ENCODE measurements at regions not wholly inside any gene's neighbourhood (a gene's known extent, or its start where the extent isn't known, plus 50 kb on each side); places are given as distances from the start of the nearest gene placed in this dataset.

DNA sequence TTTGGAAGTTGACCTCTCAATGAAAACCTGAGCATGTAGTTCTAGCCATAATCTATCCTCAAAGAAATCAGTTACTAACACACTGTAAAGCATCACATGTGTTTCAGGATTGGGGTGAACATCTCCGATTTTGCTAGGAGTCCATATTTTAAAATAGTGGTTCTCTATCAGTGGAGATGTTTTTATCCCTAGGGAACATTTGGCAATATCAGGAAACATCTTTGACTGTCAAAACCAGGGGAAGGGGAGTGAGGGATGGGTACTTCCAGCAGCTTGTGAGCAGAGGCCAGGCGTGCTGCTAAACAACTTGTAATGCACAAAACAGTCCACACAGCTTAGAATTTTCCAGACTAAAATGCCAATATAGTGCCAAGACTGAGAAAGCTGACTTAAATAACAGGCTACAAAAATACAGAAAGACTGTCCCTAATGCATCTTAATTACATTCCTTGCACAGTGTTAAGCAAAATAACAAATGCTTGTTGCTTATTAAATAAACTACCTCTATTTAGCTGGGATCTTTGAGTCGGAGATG lies 120.9 kb downstream of the CRPPA start:
- TF ChIP-seq, protein P1, sequence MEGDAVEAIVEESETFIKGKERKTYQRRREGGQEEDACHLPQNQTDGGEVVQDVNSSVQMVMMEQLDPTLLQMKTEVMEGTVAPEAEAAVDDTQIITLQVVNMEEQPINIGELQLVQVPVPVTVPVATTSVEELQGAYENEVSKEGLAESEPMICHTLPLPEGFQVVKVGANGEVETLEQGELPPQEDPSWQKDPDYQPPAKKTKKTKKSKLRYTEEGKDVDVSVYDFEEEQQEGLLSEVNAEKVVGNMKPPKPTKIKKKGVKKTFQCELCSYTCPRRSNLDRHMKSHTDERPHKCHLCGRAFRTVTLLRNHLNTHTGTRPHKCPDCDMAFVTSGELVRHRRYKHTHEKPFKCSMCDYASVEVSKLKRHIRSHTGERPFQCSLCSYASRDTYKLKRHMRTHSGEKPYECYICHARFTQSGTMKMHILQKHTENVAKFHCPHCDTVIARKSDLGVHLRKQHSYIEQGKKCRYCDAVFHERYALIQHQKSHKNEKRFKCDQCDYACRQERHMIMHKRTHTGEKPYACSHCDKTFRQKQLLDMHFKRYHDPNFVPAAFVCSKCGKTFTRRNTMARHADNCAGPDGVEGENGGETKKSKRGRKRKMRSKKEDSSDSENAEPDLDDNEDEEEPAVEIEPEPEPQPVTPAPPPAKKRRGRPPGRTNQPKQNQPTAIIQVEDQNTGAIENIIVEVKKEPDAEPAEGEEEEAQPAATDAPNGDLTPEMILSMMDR (IDR thresholded peaks at IDR 0.05; ENCODE audit: insufficient read depth, low read depth, low read length) = no peak
- no peak for TF ChIP-seq EZH2 (IDR thresholded peaks at IDR 0.05; ENCODE audit: insufficient read depth, low read length)

Data from astrocyte (in vitro differentiated cells and primary cell).